Gastroesophageal sphincter (tissue), 4 donors: ENCODE measurements at regions not wholly inside any gene's neighbourhood (a gene's known extent, or its start where the extent isn't known, plus 50 kb on each side); places are given as distances from the start of the nearest gene placed in this dataset.

Source experiments
- ATAC-seq: fragments of 150-250 bp; one replicate; pipeline ENCODE4 v1.9.1; 2016; ENCODE audit warnings: mild to moderate bottlenecking, moderate library complexity
- H3K27ac ChIP-seq, 4 donors: fragments of 200-600 bp; sonication (generic) in 3 of 4; 1 replicate in 3 of 4; 2 replicates in 1 of 4; pipeline ENCODE4 v1.5.1; 2016 to 2019
- H3K27me3 ChIP-seq: fragments of 200-600 bp; sonication (generic); one replicate; pipeline ENCODE4 v1.5.1; 2019
- H3K36me3 ChIP-seq, 2 donors: fragments of 200-600 bp; sonication (generic); one replicate each; pipeline ENCODE4 v1.5.1; 2019; ENCODE audit warnings: control low read depth in 1 of 2
- H3K4me1 ChIP-seq, 3 donors: fragments of 200-600 bp; sonication (generic); 1 replicate in 2 of 3; 2 replicates in 1 of 3; pipeline ENCODE4 v1.5.1; 2016 to 2019; ENCODE audit warnings: control low read depth in 2 of 3
- H3K4me3 ChIP-seq, 2 donors: fragments of 200-600 bp; sonication (generic); one replicate each; pipeline ENCODE4 v1.5.1; 2019; ENCODE audit warnings: mild to moderate bottlenecking in 1 of 2, moderate library complexity in 1 of 2
- H3K9me3 ChIP-seq, 3 donors: fragments of 200-600 bp; sonication (generic); one replicate each; pipeline ENCODE4 v1.5.1; 2017 to 2019; ENCODE audit warnings: control low read depth in 2 of 3
- CTCF ChIP-seq, 4 experiments: fragments of 200-600 bp in 2 of 4; fragments of 450-650 bp in 2 of 4; sonication (generic) in 1 of 4; IDR thresholded peaks; one replicate each; pipeline ENCODE4 v1.5.1; 2017 to 2019; ENCODE audit warnings: antibody characterized with exemption in 4 of 4, mild to moderate bottlenecking in 2 of 4, moderate library complexity in 2 of 4
- EP300 ChIP-seq: sonication (generic); formaldehyde crosslinking; IDR thresholded peaks from one replicate; pipeline ENCODE4 v1.6.1; 2017; ENCODE audit warnings: antibody characterized with exemption, mild to moderate bottlenecking
- POLR2A ChIP-seq, 2 donors: fragments of 450-650 bp; IDR thresholded peaks; one replicate each; pipeline ENCODE4 v1.6.1; 2017; ENCODE audit warnings: antibody characterized with exemption in 2 of 2, mild to moderate bottlenecking in 2 of 2, moderate library complexity in 1 of 2
- POLR2AphosphoS5 ChIP-seq: sonication (generic); formaldehyde crosslinking; IDR thresholded peaks from one replicate; pipeline ENCODE4 v1.6.1; 2017; ENCODE audit warnings: antibody characterized with exemption
- WGBS, 2 donors: methylation state at CpG; one replicate each; pipeline ENCODE4 v1.1.5; 2018; ENCODE audit warnings: low coverage in 1 of 2; 5-methylcytosine and 5-hydroxymethylcytosine counted together

GRCh38 chr9:108316630-108317029 lies 539.2 kb downstream of the ACTL7B start:
- no peak overlapping the region for H3K4me3 ChIP-seq
- ATAC-seq = no peak
- no peak for TF ChIP-seq CTCF (IDR thresholded peaks at IDR 0.05)
- no peak for TF ChIP-seq POLR2AphosphoS5
- H3K27me3 ChIP-seq = no peaks in the 10 kb centered on the region
- H3K9me3 ChIP-seq = no peaks in the 10 kb centered on the region
- H3K4me1 ChIP-seq = no peaks in the 10 kb centered on the region
- H3K36me3 ChIP-seq = no peaks in the 10 kb centered on the region
- H3K27ac ChIP-seq = no peak overlapping the region

- Histone ChIP-seq H3K4me1 (no peaks in the 10 kb centered on the region), H3K27ac (no peak overlapping the region), H3K9me3 (no peaks in the 10 kb centered on the region), H3K27me3 (no peaks in the 10 kb centered on the region), H3K36me3 (no peaks in the 10 kb centered on the region), H3K4me3 (no peak overlapping the region)
- 50 to 69% methylated on average over 1 to 4 of the region's 4 CpGs for WGBS, 2 donors
- no peak for ATAC-seq
- no peak for TF ChIP-seq EP300
- TF ChIP-seq CTCF (IDR thresholded peaks at IDR 0.05) = no peak
- TF ChIP-seq POLR2AphosphoS5 = no peak
- TF ChIP-seq POLR2A (IDR thresholded peaks at IDR 0.05) = no peak
These were observed 539.7 kb downstream of the ACTL7B start for GRCh38 chr9:108316066-108316465.

- H3K36me3 ChIP-seq = no peaks in the 10 kb centered on the region
- H3K4me3 ChIP-seq = no peak overlapping the region
- ATAC-seq = no peak
- no peaks in the 10 kb centered on the region for H3K9me3 ChIP-seq
- 64 to 80% methylated on average over 2 to 3 of the region's 3 CpGs for WGBS, 2 donors
- H3K27me3 ChIP-seq = no peaks in the 10 kb centered on the region
- H3K4me1 ChIP-seq = no peaks in the 10 kb centered on the region
- H3K27ac ChIP-seq = no peak overlapping the region
- TF ChIP-seq POLR2AphosphoS5 (no peak), EP300 (no peak), CTCF (IDR thresholded peaks at IDR 0.05) (no peak), POLR2A (IDR thresholded peaks at IDR 0.05) (no peak)
These were observed 544.0 kb downstream of the ACTL7B start for GRCh38 chr9:108311745-108312144.

GRCh38 chr9:108310202-108310601 lies 545.6 kb downstream of the ACTL7B start:
- no peak for TF ChIP-seq EP300
- TF ChIP-seq POLR2AphosphoS5 = no peak
- no peak for TF ChIP-seq POLR2A (IDR thresholded peaks at IDR 0.05)
- no peak for TF ChIP-seq CTCF (IDR thresholded peaks at IDR 0.05)
- no peaks in the 10 kb centered on the region for H3K36me3 ChIP-seq
- 73 to 100% methylated on average over 1 to 3 of the region's 3 CpGs for WGBS, 2 donors
- H3K9me3 ChIP-seq = no peaks in the 10 kb centered on the region
- ATAC-seq = no peak
- H3K27ac ChIP-seq = no peak overlapping the region
- H3K4me1 ChIP-seq = no peaks in the 10 kb centered on the region
- H3K27me3 ChIP-seq = no peaks in the 10 kb centered on the region
- H3K4me3 ChIP-seq = no peak overlapping the region

GRCh38 chr9:108300306-108301287 lies 555.2 kb downstream of the ACTL7B start:
- no peak for ATAC-seq
- Histone ChIP-seq H3K4me3 (no peak overlapping the region), H3K27me3 (no peaks in the 10 kb centered on the region), H3K9me3 (peaks cover 0 to 5% (median 0%) of the 10 kb centered on the region in 3 donors), H3K4me1 (no peaks in the 10 kb centered on the region), H3K27ac (no peak overlapping the region), H3K36me3 (no peaks in the 10 kb centered on the region)
- no peak for TF ChIP-seq POLR2A (IDR thresholded peaks at IDR 0.05)
- WGBS, 2 donors = 59 to 76% methylated on average over 4 to 8 of the region's 9 CpGs
